ENCODE measurements at regions not wholly inside any gene's neighbourhood (a gene's known extent, or its start where the extent isn't known, plus 50 kb on each side); places are given as distances from the start of the nearest gene placed in this dataset.
A peak's percentile ranks its signal among the peaks of the same experiment; 100 is the strongest.
"Not testable (repeated sequence)": the region's sequence is repeated elsewhere in the genome, so short reads cannot be mapped to it uniquely, and the experiment has no call there.

GRCh38 chr13:44887515-44887914 lies 101.8 kb downstream of the NUFIP1 start:
- DNase-seq (ENCODE audit: low read depth in 2 of 2): no peak

GRCh38 chr13:44884076-44884729 lies 105.1 kb downstream of the NUFIP1 start:
- DNase-seq (ENCODE audit: low read depth in 2 of 2): peak in 1 of 2 donors; percentile 79

- peak; percentile 26 to 67 for DNase-seq (ENCODE audit: low read depth in 2 of 2)
These were observed 109.7 kb downstream of the NUFIP1 start for GRCh38 chr13:44879452-44880058.

- DNase-seq (ENCODE audit: low read depth in 2 of 2): no peak
These were observed 112.4 kb downstream of the NUFIP1 start for GRCh38 chr13:44876782-44877324.

- DNase-seq (ENCODE audit: low read depth in 2 of 2): no peak
These were observed 114.2 kb downstream of the NUFIP1 start for GRCh38 chr13:44874886-44875630.

- DNase-seq (ENCODE audit: low read depth in 2 of 2): no peak
These were observed 115.1 kb downstream of the NUFIP1 start for GRCh38 chr13:44874176-44874575.

- DNase-seq (ENCODE audit: low read depth in 2 of 2): peak in 1 of 2 donors; percentile 8
These were observed 115.8 kb downstream of the NUFIP1 start for GRCh38 chr13:44873461-44873860.

- DNase-seq (ENCODE audit: low read depth in 2 of 2): no peak
These were observed 116.5 kb downstream of the NUFIP1 start for GRCh38 chr13:44872751-44873150.

- no peak for DNase-seq (ENCODE audit: low read depth in 2 of 2)
These were observed 118.8 kb downstream of the NUFIP1 start for GRCh38 chr13:44870456-44870929.

GRCh38 chr13:44869167-44869566 lies 120.1 kb downstream of the NUFIP1 start:
- DNase-seq (ENCODE audit: low read depth in 2 of 2): no peak

GRCh38 chr13:44868397-44868796 lies 120.9 kb downstream of the NUFIP1 start:
- DNase-seq (ENCODE audit: low read depth in 2 of 2): no peak

GRCh38 chr13:44867825-44868224 lies 121.4 kb downstream of the NUFIP1 start:
- peak in 1 of 2 donors; percentile 23 for DNase-seq (ENCODE audit: low read depth in 2 of 2)

GRCh38 chr13:44866411-44866911 lies 122.8 kb downstream of the NUFIP1 start:
- no peak for DNase-seq (ENCODE audit: low read depth in 2 of 2)

- no peak for DNase-seq (ENCODE audit: low read depth in 2 of 2)
These were observed 123.4 kb downstream of the NUFIP1 start for GRCh38 chr13:44865722-44866410.

- not testable (repeated sequence) for DNase-seq (ENCODE audit: low read depth in 2 of 2)
These were observed 125.6 kb downstream of the NUFIP1 start for GRCh38 chr13:44863641-44864040.

GRCh38 chr13:44860454-44860853 lies 128.8 kb downstream of the NUFIP1 start:
- no peak for DNase-seq (ENCODE audit: low read depth in 2 of 2)

GRCh38 chr13:44857736-44858135 lies 131.5 kb downstream of the NUFIP1 start:
- DNase-seq (ENCODE audit: low read depth in 2 of 2): no peak

GRCh38 chr13:44857061-44857460 lies 132.2 kb downstream of the NUFIP1 start:
- no peak for DNase-seq (ENCODE audit: low read depth in 2 of 2)

GRCh38 chr13:44855860-44856259 lies 133.4 kb downstream of the NUFIP1 start:
- no peak for DNase-seq (ENCODE audit: low read depth in 2 of 2)

GRCh38 chr13:44854313-44855060 lies 134.8 kb downstream of the NUFIP1 start:
- no peak for DNase-seq (ENCODE audit: low read depth in 2 of 2)

- no peak for DNase-seq (ENCODE audit: low read depth in 2 of 2)
These were observed 135.6 kb downstream of the NUFIP1 start for GRCh38 chr13:44853641-44854040.

Data from dermis microvascular lymphatic vessel endothelial cell (primary cell).